OCI-LY3 (cell line): ENCODE measurements at regions not wholly inside any gene's neighbourhood (a gene's known extent, or its start where the extent isn't known, plus 50 kb on each side); places are given as distances from the start of the nearest gene placed in this dataset.

Experiments
- H2AFZ ChIP-seq: fragments of 200-600, 300-600 bp; shearing (Covaris generic); 2 replicates; pipeline ENCODE4 v1.6.0; 2014; ENCODE audit warnings: antibody characterized with exemption, low read depth, low read length
- H3K27ac ChIP-seq: fragments of 200-600, 300-600 bp; sonication (generic); 2 replicates; pipeline ENCODE4 v1.5.1; 2014; ENCODE audit warnings: mild to moderate bottlenecking, low read length, moderate library complexity, mixed read lengths
- H3K27me3 ChIP-seq: fragments of 200-600, 300-600 bp; sonication (generic); 2 replicates; pipeline ENCODE4 v1.6.1; 2014; ENCODE audit warnings: low read depth, low read length, mixed read lengths
- H3K36me3 ChIP-seq: fragments of 200-600, 300-600 bp; sonication (generic); replicated peaks from 2 replicates; pipeline ENCODE3; 2014; ENCODE audit warnings: low read depth, low read length, mixed read lengths
- H3K4me1 ChIP-seq: fragments of 300-600, 200-600 bp; sonication (generic); 2 replicates; pipeline ENCODE4 v1.6.1; 2014; ENCODE audit warnings: low read length, mixed read lengths
- H3K4me2 ChIP-seq: fragments of 200-600, 300-600 bp; sonication (generic); 2 replicates; pipeline ENCODE4 v1.6.1; 2014; ENCODE audit warnings: low read length, mixed read lengths
- H3K4me3 ChIP-seq: fragments of 300-600, 200-600 bp; sonication (generic); 2 replicates; pipeline ENCODE4 v1.5.1; 2014; ENCODE audit warnings: antibody characterized with exemption, mild to moderate bottlenecking, low read length, moderate library complexity
- H3K79me2 ChIP-seq: fragments of 300-600, 200-600 bp; shearing (Covaris generic); 2 replicates; pipeline ENCODE4 v1.6.1; 2014; ENCODE audit warnings: mild to moderate bottlenecking, low read length, mixed read lengths
- H3K9ac ChIP-seq: fragments of 300-600, 200-600 bp; shearing (Covaris generic); 2 replicates; pipeline ENCODE4 v1.6.0; 2014; ENCODE audit warnings: mild to moderate bottlenecking, low read length, moderate library complexity
- H3K9me3 ChIP-seq: fragments of 200-600, 300-600 bp; shearing (Covaris generic); 2 replicates; pipeline ENCODE4 v1.6.1; 2014; ENCODE audit warnings: low read length, mixed read lengths; ENCODE audit not compliant: insufficient read depth
- H4K20me1 ChIP-seq: fragments of 200-600, 300-600 bp; sonication (generic); 2 replicates; pipeline ENCODE4 v1.6.1; 2016; ENCODE audit warnings: low read length, mixed read lengths; ENCODE audit not compliant: insufficient read depth
- CTCF ChIP-seq: fragments of 200-600, 300-600 bp; sonication (generic); IDR thresholded peaks from 2 replicates; pipeline ENCODE4 v1.5.1; 2014; ENCODE audit warnings: antibody characterized with exemption, low read length, low read depth
- EZH2phosphoT487 ChIP-seq: fragments of 200-600 bp; shearing (Covaris generic); IDR thresholded peaks from 2 replicates; pipeline ENCODE4 v1.6.1; 2018; ENCODE audit warnings: antibody characterized with exemption, mixed run types, low read depth

GRCh38 chr3:59372346-59372745, 322.5 kb upstream of the CFAP20DC start:
- H2AFZ ChIP-seq = no peak overlapping the region
- peaks cover 32% of the 10 kb centered on the region for H3K36me3 ChIP-seq
- TF ChIP-seq CTCF (no peak), EZH2phosphoT487 (no peak)
- H4K20me1 ChIP-seq = no peaks in the 10 kb centered on the region
- no peak overlapping the region; the same call in 1 of the 2 replicates for H3K27ac ChIP-seq
- no peak overlapping the region for H3K4me2 ChIP-seq
- no peak overlapping the region for H3K9ac ChIP-seq
- no peaks in the 10 kb centered on the region for H3K79me2 ChIP-seq
- H3K4me1 ChIP-seq = peaks cover 65% of the 10 kb centered on the region
- H3K4me3 ChIP-seq = no peak overlapping the region
- peaks cover 12% of the 10 kb centered on the region for H3K9me3 ChIP-seq
- no peaks in the 10 kb centered on the region for H3K27me3 ChIP-seq

GRCh38 chr3:59368900-59369675, 319.3 kb upstream of the CFAP20DC start:
- H3K27ac ChIP-seq = no peak overlapping the region
- TF ChIP-seq EZH2phosphoT487 (no peak), CTCF (no peak)
- peak overlapping the region; percentile 13 for H3K4me2 ChIP-seq
- no peaks in the 10 kb centered on the region for H3K27me3 ChIP-seq
- H3K4me1 ChIP-seq = peaks cover 59% of the 10 kb centered on the region
- no peaks in the 10 kb centered on the region for H3K9me3 ChIP-seq
- H4K20me1 ChIP-seq = no peaks in the 10 kb centered on the region
- peak overlapping the region; percentile 33 for H2AFZ ChIP-seq
- peaks cover 23% of the 10 kb centered on the region for H3K36me3 ChIP-seq
- no peak overlapping the region for H3K9ac ChIP-seq
- no peaks in the 10 kb centered on the region for H3K79me2 ChIP-seq
- no peak overlapping the region for H3K4me3 ChIP-seq

- no peaks in the 10 kb centered on the region for H3K79me2 ChIP-seq
- H3K27me3 ChIP-seq = no peaks in the 10 kb centered on the region
- no peak overlapping the region for H3K9ac ChIP-seq
- H2AFZ ChIP-seq = no peak overlapping the region
- H3K4me1 ChIP-seq = peaks cover 41% of the 10 kb centered on the region
- H3K36me3 ChIP-seq = peaks cover 10% of the 10 kb centered on the region
- TF ChIP-seq EZH2phosphoT487 (no peak), CTCF (no peak)
- H3K4me2 ChIP-seq = no peak overlapping the region
- H3K9me3 ChIP-seq = no peaks in the 10 kb centered on the region
- no peak overlapping the region for H3K4me3 ChIP-seq
- no peaks in the 10 kb centered on the region for H4K20me1 ChIP-seq
- H3K27ac ChIP-seq = no peak overlapping the region
Observed at GRCh38 chr3:59367150-59367549, 317.3 kb upstream of the CFAP20DC start.

GRCh38 chr3:59366218-59366617, 316.4 kb upstream of the CFAP20DC start:
- H3K9me3 ChIP-seq = no peaks in the 10 kb centered on the region
- H3K27me3 ChIP-seq = no peaks in the 10 kb centered on the region
- H3K4me2 ChIP-seq = no peak overlapping the region
- H3K27ac ChIP-seq = no peak overlapping the region
- H3K4me1 ChIP-seq = peaks cover 39% of the 10 kb centered on the region
- no peak overlapping the region for H3K9ac ChIP-seq
- no peaks in the 10 kb centered on the region for H4K20me1 ChIP-seq
- H3K79me2 ChIP-seq = no peaks in the 10 kb centered on the region
- H3K36me3 ChIP-seq = peaks cover 10% of the 10 kb centered on the region
- H3K4me3 ChIP-seq = no peak overlapping the region
- TF ChIP-seq EZH2phosphoT487 (no peak), CTCF (no peak)
- no peak overlapping the region for H2AFZ ChIP-seq
